ENCODE measurements at regions not wholly inside any gene's neighbourhood (a gene's known extent, or its start where the extent isn't known, plus 50 kb on each side); places are given as distances from the start of the nearest gene placed in this dataset.
A peak's percentile ranks its signal among the peaks of the same experiment; 100 is the strongest.
"Not testable (repeated sequence)": the region's sequence is repeated elsewhere in the genome, so short reads cannot be mapped to it uniquely, and the experiment has no call there.

DNA sequence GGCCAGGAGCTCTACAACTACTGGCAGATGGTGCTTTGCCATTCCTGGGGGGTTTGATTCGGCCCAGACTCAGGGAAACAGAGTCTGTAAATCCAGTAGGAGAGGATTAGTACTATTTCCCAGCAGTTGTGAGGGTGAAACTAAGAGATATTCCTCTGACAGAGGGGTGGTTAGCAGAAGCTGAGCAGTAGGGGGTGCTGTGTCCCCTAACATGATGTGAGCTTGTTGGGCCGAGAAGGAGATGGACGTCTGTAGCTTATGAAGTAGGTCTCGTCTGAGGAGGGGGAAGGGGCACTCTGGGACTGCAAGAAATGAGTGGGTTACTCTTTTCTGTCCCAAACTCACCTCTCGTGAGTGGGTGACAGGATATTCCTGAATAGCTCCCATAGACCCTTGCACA, 179.2 kb upstream of the MBL2 start:
- no peak for DNase-seq (ENCODE audit: low read depth)

DNA sequence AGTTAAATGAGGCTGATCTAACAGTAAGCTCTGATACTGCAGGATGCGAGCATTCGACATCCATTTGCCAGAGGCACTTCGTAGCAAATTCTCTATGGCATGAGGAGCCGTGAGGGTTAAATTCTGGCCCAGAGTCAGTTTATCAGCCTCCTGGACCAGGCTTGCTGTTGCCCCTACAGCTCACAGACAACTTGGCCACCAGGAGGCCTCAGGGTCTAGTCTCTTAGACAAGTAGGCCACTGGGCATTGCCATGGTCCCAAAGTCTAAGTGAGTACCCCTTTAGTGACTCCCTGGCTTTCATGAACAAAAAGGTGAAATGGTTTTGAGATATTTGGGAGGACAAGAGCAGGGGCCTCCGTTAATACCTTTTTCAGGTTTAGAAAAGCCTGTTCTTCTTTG, 178.0 kb upstream of the MBL2 start:
- DNase-seq (ENCODE audit: low read depth): no peak

DNA sequence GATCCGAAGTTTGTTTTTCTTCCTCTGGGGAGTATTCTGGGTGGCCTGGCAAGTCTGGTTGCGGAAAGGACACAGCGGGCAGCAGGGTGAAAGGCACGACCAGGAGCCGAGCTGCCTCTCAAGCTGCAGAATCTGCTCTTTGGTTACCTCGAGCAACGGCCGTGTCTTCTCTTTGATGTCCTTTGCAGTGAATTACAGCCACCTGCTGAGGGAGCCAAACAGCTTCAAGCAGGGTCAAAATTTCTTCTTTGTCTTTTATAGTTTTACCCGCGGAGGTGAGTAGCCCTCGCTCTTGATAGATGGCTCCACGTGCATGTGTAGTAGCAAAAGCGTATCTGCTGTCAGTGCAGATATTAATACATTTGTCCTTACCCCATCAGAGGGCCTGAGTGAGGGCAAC, 177.3 kb upstream of the MBL2 start:
- DNase-seq (ENCODE audit: low read depth): no peak

DNA sequence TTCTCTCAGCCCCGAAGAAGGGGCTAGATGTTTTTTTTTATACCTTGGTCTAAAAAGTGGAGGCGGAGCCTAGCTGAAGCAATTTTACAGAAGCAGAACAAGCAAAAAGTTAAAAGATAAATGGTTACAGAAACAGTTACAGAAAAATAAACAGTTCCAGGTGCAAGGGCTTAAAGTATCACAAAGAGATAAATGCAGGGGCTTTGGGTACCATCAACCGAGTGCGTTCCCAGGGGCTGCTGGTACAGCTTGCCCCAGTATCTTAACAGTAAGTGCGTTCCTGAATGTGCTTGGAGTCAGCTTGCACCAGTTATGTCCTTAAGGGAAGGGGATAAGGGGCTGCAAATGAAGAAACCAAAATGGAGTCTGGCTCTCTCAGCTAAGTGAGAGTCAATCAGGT, 173.9 kb upstream of the MBL2 start:
- no peak for DNase-seq (ENCODE audit: low read depth)

DNA sequence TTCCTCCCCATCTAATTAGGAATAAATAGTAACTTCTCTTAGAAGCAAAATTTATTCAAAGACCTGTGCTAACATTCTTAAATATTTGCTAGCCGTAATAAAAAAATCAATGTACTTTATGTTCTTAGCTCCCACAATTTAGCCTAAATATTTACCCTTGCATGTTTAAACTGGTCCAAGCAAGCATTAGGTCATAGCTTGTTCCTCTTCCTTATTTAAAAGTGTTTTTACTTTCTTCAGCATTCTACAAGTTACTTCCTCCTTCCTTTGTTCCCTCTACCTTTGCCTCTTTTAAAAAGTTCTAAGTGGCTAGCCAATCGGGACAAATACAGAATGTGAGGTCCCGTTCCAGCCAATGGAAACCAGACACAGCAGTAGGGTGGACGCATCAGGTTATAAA, 172.9 kb upstream of the MBL2 start:
- DNase-seq (ENCODE audit: low read depth): not testable (repeated sequence)

DNA sequence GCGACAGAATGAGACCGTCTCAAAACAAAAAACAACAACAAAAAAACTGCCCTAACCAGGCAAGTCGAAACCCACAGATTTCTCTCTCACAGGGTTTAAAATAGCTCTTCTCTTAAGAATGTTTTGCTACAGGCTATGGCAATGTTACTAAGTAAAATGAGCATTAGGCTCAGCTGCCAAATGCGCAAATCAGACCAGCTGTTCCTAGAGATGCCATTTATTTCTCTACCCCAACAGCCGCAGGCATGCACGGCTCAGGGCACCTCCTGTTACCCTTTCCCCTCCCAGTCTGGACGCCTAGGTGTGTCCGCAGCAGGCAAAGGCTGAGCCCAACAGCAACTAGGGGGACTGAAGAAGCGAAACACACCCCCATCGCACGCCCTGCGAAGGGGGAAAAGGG, 168.3 kb upstream of the MBL2 start:
- DNase-seq (ENCODE audit: low read depth): no peak

DNA sequence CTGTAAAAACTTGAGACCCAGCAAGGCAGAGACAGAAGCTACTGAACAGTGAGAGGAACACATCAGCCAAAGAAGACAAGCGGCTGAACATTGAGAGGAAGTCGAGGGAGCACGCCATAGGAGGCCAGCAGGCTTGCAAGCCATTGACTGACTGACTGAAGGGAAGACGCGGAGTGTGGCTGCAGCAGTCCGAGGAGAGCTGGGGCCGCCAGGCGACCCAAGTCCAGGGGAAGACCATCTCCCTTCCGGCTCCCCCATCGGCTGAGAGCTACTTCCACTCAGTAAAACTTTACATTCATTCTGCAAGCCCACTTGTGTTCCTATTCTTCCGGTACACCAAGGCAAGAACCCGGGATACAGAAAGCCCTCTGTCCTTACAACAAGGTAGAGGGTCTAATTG, 167.3 kb upstream of the MBL2 start:
- no peak for DNase-seq (ENCODE audit: low read depth)

DNA sequence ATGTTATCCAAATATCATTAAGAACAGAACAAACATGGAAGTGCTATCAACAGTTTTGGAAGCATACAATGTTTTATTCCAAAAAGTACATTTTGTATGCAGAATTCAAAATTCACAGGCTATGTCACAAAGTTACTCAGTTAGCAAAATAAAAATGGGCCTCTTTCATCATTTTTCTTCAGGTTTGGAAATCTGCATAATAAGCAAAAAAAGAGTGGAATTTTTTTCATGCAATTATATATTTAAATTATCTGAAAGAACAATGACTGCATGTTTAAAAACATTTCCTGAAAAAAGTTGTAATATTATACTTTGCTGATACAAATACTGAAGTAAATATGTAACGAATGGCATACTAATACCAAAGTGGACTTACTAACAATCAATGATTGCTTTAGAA, 161.2 kb upstream of the MBL2 start:
- no peak for DNase-seq (ENCODE audit: low read depth)

DNA sequence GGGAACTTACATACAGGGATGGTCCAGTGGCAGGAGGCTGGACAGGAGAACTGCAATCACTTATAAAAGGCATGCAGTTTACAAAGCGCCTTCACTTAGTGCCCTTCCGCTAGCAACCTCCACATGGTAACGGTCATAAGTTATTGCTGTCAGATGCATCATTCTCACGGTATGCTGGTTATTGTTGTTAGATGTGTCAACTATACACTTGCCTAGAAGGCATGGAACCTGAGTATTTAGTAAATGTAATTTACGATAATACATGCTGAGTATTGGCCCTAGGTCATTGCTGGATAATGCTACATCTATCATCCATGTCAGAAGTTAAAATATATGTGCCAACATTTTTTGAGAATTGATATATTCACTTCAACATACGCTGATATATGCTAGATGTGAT, 155.1 kb upstream of the MBL2 start:
- DNase-seq (ENCODE audit: low read depth): no peak

DNA sequence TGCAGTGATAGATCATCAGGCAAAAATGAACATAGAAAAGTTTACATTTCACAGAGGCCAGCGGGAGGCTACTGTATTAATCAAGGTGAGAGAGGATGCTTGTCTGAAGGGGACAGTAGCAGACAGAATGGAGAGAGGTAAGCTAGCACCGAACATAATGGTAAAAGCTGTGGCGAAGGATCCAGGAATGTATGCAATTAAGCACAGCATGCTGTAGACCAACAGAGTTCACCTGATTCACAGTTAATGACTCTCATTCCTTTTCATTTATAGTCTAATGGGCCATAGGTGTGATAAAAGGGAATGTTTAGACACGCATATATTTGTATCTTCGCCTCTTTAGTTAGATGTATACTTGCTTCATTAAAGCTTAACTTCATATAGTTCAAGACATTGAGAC, 150.9 kb upstream of the MBL2 start:
- no peak for DNase-seq (ENCODE audit: low read depth)

DNA sequence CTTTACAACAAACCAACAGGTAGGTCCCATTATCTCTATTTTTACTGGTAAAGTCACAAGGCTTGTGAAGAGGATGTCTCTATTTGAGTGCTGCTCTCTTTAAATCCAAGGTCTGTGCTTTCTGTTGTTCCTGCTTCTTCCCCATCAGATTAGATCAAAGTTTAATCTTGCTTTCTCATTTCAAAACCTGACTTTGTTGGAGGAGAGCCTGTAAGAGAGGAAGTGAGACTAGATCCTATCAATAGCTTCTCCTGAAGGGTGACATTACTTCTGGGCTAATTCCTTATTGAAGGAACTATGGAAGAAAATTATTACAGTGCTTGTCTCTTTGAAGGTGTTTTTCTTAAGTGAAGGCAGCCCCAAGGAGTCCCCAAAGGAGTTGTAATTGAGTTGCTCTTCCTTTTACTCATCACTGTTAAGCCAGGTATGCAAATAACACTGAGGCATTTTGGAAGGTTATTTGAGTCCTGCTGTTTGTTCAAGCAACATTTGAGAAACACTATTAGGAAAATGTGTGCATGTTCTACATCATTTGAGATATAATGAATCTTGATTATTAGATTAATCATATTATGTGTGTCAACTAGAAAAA, 146.2 kb upstream of the MBL2 start:
- no peak for DNase-seq (ENCODE audit: low read depth)

DNA sequence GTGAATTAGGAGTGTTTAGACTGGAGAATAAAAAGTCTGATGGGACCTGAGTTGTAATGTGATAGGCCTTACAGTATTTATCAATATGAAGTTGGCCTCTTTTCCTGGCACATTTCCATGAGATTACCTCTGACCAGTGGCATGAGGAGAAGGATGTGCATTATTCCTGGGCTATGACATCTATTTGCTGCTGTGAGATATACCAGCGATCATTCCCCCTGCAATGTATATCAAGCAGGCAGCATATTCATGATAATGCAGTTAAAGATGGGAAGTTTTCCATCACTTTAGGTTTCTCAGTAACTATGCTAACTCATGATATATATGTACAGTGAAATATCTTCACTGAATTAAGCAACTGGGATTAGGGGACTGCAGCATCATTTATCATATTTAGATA, 142.8 kb upstream of the MBL2 start:
- DNase-seq (ENCODE audit: low read depth): no peak

DNA sequence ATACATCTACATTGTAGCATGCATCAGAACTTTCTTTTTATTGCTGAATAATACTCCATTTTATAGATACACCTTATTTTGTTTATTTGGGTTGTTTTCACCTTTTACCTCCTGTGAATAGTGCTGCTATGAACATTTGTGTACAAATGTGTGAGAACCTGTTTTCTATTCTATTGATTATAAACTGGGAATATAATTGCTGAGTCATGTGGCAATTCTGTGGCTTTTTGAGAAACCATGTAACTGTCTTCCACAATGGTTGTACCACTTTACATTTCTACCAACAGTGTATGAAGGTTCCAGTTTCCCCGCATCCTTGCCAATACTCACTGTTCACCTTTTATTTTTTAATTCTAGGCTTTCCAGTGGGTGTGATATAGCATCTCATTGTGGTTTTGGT, 138.6 kb upstream of the MBL2 start:
- no peak for DNase-seq (ENCODE audit: low read depth)

DNA sequence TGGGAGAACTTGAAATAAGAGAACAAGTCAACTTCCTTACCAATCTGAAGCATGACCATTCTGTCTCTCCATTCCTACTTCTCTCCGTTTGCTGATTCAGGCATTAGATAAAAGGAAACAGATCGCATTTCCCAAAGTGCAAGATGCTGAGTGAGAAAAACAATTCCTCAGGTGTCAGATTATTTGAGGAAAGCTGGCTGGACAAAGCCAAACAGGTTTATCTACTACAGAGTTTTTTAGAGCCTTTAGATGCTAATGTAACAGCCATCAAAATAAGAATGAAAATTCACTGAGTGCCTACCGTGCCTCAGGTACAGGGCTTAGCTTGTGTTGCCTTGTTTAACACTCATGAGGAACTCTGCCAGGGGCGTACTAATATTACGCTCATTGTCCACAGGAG, 135.9 kb upstream of the MBL2 start:
- no peak for DNase-seq (ENCODE audit: low read depth)

DNA sequence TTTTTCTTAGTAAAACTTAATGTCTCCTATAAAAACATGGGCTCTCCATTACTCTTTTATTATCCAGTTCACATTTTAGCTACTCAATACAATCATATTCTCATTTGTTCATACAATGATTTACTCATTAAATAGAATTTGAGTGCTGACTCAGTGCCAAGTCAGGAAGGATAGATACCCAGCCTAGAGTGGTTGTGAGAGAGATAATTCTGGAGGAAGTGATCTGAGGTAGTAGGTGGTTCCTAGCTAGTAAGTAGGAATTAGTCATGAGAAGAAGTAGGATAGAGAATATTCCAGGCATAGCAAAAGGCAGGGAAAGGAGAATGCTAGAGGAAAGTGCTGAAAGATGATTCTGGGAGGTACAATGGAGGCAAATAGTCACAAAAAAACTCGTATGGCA, 133.5 kb upstream of the MBL2 start:
- no peak for DNase-seq (ENCODE audit: low read depth)

DNA sequence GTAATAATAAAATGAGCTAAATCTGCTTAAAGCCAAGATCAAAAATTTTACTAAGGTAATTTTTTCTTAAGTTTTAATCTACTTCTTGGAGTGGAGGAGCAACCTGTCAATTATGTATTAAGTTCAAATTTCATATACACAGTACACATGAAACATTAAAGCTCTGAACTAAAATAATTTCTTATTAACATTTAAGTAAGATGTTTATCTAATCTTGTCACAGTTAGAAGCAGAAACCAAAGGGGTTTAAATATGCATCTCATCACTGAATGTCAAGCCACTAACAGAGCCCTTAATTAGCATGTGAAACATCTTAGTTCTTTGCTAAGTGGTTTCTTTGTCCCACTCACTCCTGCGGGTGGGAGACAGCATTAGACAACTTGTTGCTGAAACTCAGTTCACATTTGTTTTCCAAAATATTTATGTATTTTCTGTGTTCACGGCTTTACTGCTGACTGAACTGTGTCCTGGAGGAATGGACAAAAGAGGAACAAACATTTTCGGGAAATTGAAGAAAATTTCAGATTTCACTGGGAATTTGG, 130.9 kb upstream of the MBL2 start:
- no peak for DNase-seq (ENCODE audit: low read depth)

DNA sequence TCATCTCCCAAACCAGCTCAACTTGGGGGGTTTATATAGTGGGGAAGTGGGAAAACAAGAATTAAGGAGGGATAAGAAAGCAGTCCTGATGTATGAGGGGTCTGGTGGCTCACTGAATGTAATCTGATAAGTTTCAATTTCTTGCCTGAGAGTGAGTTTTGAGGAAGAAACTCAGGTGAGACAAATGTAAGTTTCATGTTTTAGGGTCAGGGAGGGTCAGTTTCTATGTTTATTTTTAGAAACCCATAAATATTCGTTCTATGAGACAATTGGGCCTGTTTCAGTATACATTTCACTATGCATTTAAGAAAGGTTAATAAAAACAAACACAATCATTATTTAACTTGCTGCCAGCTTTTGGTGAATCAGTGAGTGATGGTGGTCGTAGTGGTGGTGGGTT, 128.0 kb upstream of the MBL2 start:
- no peak for DNase-seq (ENCODE audit: low read depth)

DNA sequence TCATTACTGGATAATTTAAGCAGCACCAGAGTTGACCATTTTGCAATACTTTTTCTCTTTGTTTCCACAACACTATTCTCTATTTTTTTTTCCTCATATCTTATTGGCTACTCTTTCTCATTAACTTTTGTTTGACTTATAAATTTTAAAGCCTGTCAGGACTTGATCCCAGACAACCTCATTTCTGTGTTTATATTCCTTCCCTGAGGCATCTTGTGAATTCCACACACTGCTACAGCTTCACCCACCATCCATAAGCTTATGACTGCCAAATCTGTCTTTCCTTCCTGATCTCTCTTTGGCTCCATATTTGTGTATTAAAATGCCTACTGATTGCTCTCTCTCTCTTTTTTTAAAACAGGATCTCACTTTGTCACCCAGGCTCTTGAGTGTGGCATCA, 124.6 kb upstream of the MBL2 start:
- DNase-seq (ENCODE audit: low read depth): no peak

DNA sequence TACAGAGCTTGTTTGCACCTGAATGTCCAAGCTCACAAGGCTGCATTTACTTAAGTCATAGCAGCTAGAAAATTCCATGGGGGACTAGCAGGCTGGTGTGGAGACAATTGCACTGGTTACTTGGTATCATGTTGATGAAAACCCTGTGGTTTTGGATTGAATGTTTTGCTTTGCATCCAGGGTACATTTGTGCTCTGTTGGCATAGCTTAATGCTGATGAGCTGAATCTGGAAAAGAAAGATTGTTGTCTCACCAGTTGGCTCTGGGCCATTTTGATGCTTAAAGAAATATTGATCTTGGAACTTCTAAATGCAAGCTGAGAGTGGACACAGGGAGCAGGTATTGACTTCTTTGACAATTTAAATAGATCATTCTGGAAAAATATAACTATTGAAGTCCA, 122.5 kb upstream of the MBL2 start:
- DNase-seq (ENCODE audit: low read depth): no peak

DNA sequence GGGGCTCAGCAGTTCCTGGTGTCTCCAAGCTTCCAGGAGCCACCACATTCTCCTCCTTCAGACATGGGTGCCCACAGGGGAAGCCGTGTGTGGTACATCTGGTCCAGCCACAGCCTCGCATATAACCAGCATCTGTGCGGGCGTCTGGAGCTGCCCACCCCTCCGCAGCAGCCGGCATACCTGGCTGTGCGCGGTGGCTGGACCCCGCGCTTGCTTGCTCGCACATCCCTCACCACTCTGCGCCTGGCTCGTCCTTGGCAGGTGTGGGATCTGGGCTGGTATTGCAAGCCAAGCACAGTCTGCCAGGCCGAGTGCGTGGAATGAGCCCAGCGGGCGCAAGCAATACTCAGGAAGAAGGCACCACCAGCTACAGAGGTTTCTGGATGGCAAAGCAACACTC, 117.7 kb upstream of the MBL2 start:
- DNase-seq (ENCODE audit: low read depth): no peak

DNA sequence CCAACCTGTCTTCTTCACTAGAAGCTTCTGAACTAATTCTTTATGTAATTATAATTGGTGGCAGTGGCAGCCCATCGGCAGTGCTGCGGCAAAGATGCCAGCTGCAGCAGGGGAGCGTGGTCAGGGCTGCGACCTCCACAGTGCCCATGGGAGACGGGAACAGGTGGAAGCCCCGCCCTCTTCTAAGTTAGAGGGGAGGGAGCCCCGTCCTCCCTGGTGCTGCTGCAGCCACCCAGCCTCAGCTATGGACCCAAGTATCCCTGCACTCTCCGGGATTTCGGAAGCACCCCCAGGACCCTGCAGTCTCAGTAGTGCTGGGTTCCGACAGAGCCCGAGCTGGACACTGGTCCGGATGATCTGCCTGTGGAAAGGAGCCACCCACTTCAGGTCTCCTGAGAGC, 117.0 kb upstream of the MBL2 start:
- no peak for DNase-seq (ENCODE audit: low read depth)

DNA sequence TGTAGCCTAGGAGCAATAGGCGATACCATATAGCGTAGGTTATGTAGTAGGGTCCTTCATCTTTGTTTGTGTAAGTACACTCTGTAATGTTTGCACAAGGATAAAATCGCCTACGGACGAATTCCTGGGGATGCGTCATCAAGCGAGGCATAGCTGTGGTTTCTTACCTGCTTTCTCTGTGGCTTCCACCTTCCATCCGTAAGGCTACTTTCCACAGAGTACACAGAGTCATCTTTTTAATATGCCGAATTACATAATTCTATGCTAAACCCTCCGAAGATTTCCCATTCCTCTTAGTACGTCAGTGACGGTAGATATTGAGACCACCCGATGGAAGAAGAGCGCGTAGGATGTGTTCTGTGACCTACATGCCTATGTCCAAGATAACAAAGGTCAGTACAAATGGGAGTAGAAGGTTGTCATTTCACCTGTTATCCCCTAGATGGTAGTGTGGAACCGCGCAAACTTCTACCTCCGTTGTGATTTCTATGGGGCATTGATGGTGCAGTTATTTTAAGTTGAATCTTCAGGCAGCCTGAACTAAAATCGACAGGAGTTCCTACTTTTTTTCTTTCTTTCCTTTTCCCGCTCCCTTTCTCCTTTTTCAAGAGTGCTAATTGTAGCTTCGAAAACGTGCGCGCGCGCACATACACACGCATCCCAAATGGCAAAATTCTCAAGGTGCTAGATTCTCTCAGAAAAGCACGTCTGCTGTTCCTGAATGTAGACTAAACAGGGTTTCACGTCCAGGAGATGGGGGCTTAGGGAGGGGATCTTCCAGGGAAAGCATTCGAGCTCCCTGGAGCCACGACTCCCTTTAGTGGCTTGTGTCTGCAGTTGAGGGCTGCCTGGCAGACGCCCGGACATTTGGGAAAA, 111.7 kb upstream of the MBL2 start:
- peak; percentile 7 for DNase-seq (ENCODE audit: low read depth)

DNA sequence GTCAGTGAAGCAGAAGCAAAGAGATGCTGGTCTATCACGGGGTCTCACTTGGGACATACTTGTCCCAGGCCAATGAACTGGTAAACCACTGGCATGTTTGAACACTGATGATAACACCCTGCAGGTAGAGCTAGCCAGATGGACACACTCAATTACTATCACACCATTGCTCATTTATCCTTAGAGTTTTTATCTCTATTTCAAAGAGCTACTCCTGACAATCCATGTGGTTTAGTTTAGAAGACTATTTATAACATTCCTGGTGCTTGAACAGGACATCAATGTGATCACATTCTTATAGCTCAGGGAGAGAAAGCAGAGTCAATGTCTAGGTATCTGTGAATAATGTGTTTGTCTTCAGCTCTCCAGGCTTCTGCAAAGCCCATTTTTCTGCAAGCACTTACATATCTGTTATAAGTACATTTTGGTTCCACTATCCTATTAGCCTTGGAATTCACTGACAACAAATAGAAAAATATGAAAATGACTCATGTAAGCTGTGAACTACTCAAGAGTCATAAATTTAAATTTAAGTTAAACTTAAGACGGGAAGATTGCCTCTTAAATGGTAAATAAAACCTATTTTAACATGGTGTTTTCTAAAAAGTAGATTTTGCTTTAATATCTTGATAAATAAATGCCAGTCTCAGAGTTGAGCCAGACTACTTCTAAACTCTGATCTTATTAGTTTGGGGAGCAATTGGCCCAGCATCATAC, 106.7 kb upstream of the MBL2 start:
- DNase-seq (ENCODE audit: low read depth): peak; percentile 1

All from GM04503 (cell line).